ENCODE measurements at regions not wholly inside any gene's neighbourhood (a gene's known extent, or its start where the extent isn't known, plus 50 kb on each side); places are given as distances from the start of the nearest gene placed in this dataset.

- H3K36me3 Mint-ChIP-seq, result 0 out of 2 replicates have a peak, but pooled peaks cover 2% of the 10 kb centered on the region
- peak; percentile 54 for DNase-seq (ENCODE audit: low spot score)
- POLR2A ChIA-PET, result no interaction called here
- CTCF ChIA-PET, result interaction anchor here (1.1 to 2.6 kb wide), 12 partner anchors 9 to 667 kb away, joined by 3 to 20 read pairs (median 4); no protein-coding TSS in a partner anchor
- no peak overlapping the region for H3K27ac Mint-ChIP-seq
- peak; percentile 64 for ATAC-seq
- no peak for TF ChIP-seq ZNF423 (CRISPR knock-in tag; IDR thresholded peaks at IDR 0.05)
- peaks cover 24% of the 10 kb centered on the region for H3K9me3 Mint-ChIP-seq
- H3K4me3 Mint-ChIP-seq, result no peak overlapping the region
- H3K4me1 Mint-ChIP-seq, result no peaks in the 10 kb centered on the region
- no peaks in the 10 kb centered on the region for H3K27me3 Mint-ChIP-seq (ENCODE audit: low read depth)
Measured at GRCh38 chr3:137304313-137305056, 346.7 kb downstream of the IL20RB start.

GRCh38 chr3:137324114-137324513 lies 366.3 kb downstream of the IL20RB start:
- no peak for TF ChIP-seq SMAD4 (CRISPR knock-in tag; IDR thresholded peaks at IDR 0.05)
- no peak for TF ChIP-seq E2F4 (CRISPR knock-in tag; IDR thresholded peaks at IDR 0.05; ENCODE audit: borderline replicate concordance, low read depth)
- no peak for TF ChIP-seq ZNF317 (CRISPR knock-in tag; IDR thresholded peaks at IDR 0.05; ENCODE audit: borderline replicate concordance, low read depth)
- no peak for TF ChIP-seq ZNF121 (CRISPR knock-in tag; IDR thresholded peaks at IDR 0.05)
- no peak for TF ChIP-seq NR3C1 (CRISPR knock-in tag; conservative IDR thresholded peaks at IDR 0.05; ENCODE audit: low read depth)
- no peak for TF ChIP-seq PRRX2 (CRISPR knock-in tag; IDR thresholded peaks at IDR 0.05)
- no peak for TF ChIP-seq CDX4 (CRISPR knock-in tag; IDR thresholded peaks at IDR 0.05; ENCODE audit: borderline replicate concordance)
- TF ChIP-seq TEAD4 (CRISPR knock-in tag; IDR thresholded peaks at IDR 0.05), result no peak
- TF ChIP-seq USF2 (CRISPR knock-in tag; IDR thresholded peaks at IDR 0.05), result no peak
- TF ChIP-seq TEAD1 (CRISPR knock-in tag; IDR thresholded peaks at IDR 0.05), result no peak
- TF ChIP-seq ZBTB21 (CRISPR knock-in tag; IDR thresholded peaks at IDR 0.05; ENCODE audit: borderline replicate concordance), result no peak
- no peak for TF ChIP-seq FOXJ3 (CRISPR knock-in tag; IDR thresholded peaks at IDR 0.05; ENCODE audit: borderline replicate concordance)
- no peak for TF ChIP-seq ATF1 (CRISPR knock-in tag; IDR thresholded peaks at IDR 0.05)
- no peak for TF ChIP-seq CTCF (IDR thresholded peaks at IDR 0.05)
- no peak for TF ChIP-seq FOXP1 (CRISPR knock-in tag; IDR thresholded peaks at IDR 0.05; ENCODE audit: borderline replicate concordance)
- TF ChIP-seq E2F1 (CRISPR knock-in tag; IDR thresholded peaks at IDR 0.05), result no peak
- no peak for TF ChIP-seq PREB (CRISPR knock-in tag; IDR thresholded peaks at IDR 0.05; ENCODE audit: borderline replicate concordance)
- TF ChIP-seq GABPB1 (CRISPR knock-in tag; IDR thresholded peaks at IDR 0.05), result no peak
- TF ChIP-seq CREB1 (CRISPR knock-in tag; IDR thresholded peaks at IDR 0.05), result no peak
- TF ChIP-seq ZNF219 (CRISPR knock-in tag; IDR thresholded peaks at IDR 0.05; ENCODE audit: borderline replicate concordance), result no peak
- CTCF ChIA-PET, result no interaction called here
- no peak overlapping the region for H3K4me3 Mint-ChIP-seq
- POLR2A ChIA-PET, result no interaction called here
- H3K27me3 Mint-ChIP-seq (ENCODE audit: low read depth), result no peaks in the 10 kb centered on the region
- H3K9me3 Mint-ChIP-seq, result peaks cover 31% of the 10 kb centered on the region
- H3K36me3 Mint-ChIP-seq, result peaks cover 9% of the 10 kb centered on the region
- DNase-seq (ENCODE audit: low spot score) (no peak), ATAC-seq (no peak)
- no peak overlapping the region for H3K27ac Mint-ChIP-seq
- peaks cover 18% of the 10 kb centered on the region for H3K4me1 Mint-ChIP-seq

All from WTC11 (cell line).